ENCODE measurements at regions not wholly inside any gene's neighbourhood (a gene's known extent, or its start where the extent isn't known, plus 50 kb on each side); places are given as distances from the start of the nearest gene placed in this dataset.

GRCh38 chr5:60147791-60148190 lies 254.3 kb upstream of the PDE4D start:
- ATAC-seq = no peak
- POLR2A ChIA-PET = no interaction called here
- CTCF ChIA-PET = no interaction called here
- Histone ChIP-seq H3K4me3 (ENCODE audit: low read length) (no peak overlapping the region), H3K9me3 (ENCODE audit: control insufficient read depth in 2 of 3, low read length in 3 of 3) (no peaks in the 10 kb centered on the region), H3K27me3 (ENCODE audit: control insufficient read depth in 2 of 2, insufficient read depth in 2 of 2, low read length in 2 of 2) (no peaks in the 10 kb centered on the region), H3K27ac (ENCODE audit: low read depth, low read length) (no peak overlapping the region), H3K36me3 (ENCODE audit: control insufficient read depth in 2 of 3, insufficient read depth in 3 of 3, low read length in 3 of 3) (no peaks in the 10 kb centered on the region), H3K4me1 (ENCODE audit: control insufficient read depth in 2 of 2, insufficient read depth in 2 of 2, low read length in 2 of 2) (no peaks in the 10 kb centered on the region)
- no peaks in the 10 kb centered on the region for H3K27me3 Mint-ChIP-seq
- no peaks in the 10 kb centered on the region for H3K4me1 Mint-ChIP-seq
- H3K36me3 Mint-ChIP-seq = no peaks in the 10 kb centered on the region
- H3K27ac Mint-ChIP-seq = no peak overlapping the region
- peaks cover 0 to 39% (median 3%) of the 10 kb centered on the region in 11 donors for H3K9me3 Mint-ChIP-seq
- intact Hi-C loops (cut with micrococcal nuclease) = no loop called here
- no peak for DNase-seq
- H3K4me3 Mint-ChIP-seq = no peak overlapping the region

GRCh38 chr5:60143942-60144549 lies 250.5 kb upstream of the PDE4D start:
- CTCF ChIA-PET = no interaction called here
- peaks cover 0 to 29% (median 1%) of the 10 kb centered on the region in 11 donors for H3K9me3 Mint-ChIP-seq
- H3K9me3 ChIP-seq (ENCODE audit: control insufficient read depth in 2 of 3, low read length in 3 of 3) = no peaks in the 10 kb centered on the region
- no peak overlapping the region for H3K4me3 ChIP-seq (ENCODE audit: low read length)
- POLR2A ChIA-PET = no interaction called here
- H3K36me3 Mint-ChIP-seq = no peaks in the 10 kb centered on the region
- intact Hi-C loops (cut with micrococcal nuclease) = no loop called here
- H3K27ac Mint-ChIP-seq = no peak overlapping the region
- no peaks in the 10 kb centered on the region for H3K27me3 ChIP-seq (ENCODE audit: control insufficient read depth in 2 of 2, insufficient read depth in 2 of 2, low read length in 2 of 2)
- no peaks in the 10 kb centered on the region for H3K4me1 Mint-ChIP-seq
- no peaks in the 10 kb centered on the region for H3K36me3 ChIP-seq (ENCODE audit: control insufficient read depth in 2 of 3, insufficient read depth in 3 of 3, low read length in 3 of 3)
- H3K27ac ChIP-seq (ENCODE audit: low read depth, low read length) = no peak overlapping the region
- no peak for ATAC-seq
- DNase-seq = no peak
- no peaks in the 10 kb centered on the region for H3K27me3 Mint-ChIP-seq
- H3K4me3 Mint-ChIP-seq = no peak overlapping the region
- H3K4me1 ChIP-seq (ENCODE audit: control insufficient read depth in 2 of 2, insufficient read depth in 2 of 2, low read length in 2 of 2) = no peaks in the 10 kb centered on the region

GRCh38 chr5:60141119-60141518 lies 247.6 kb upstream of the PDE4D start:
- H3K4me1 Mint-ChIP-seq = no peaks in the 10 kb centered on the region
- Histone ChIP-seq H3K36me3 (ENCODE audit: control insufficient read depth in 2 of 3, insufficient read depth in 3 of 3, low read length in 3 of 3) (no peaks in the 10 kb centered on the region), H3K27me3 (ENCODE audit: control insufficient read depth in 2 of 2, insufficient read depth in 2 of 2, low read length in 2 of 2) (no peaks in the 10 kb centered on the region), H3K4me1 (ENCODE audit: control insufficient read depth in 2 of 2, insufficient read depth in 2 of 2, low read length in 2 of 2) (no peaks in the 10 kb centered on the region), H3K4me3 (ENCODE audit: low read length) (no peak overlapping the region), H3K27ac (ENCODE audit: low read depth, low read length) (no peak overlapping the region), H3K9me3 (ENCODE audit: control insufficient read depth in 2 of 3, low read length in 3 of 3) (no peaks in the 10 kb centered on the region)
- no peak overlapping the region for H3K27ac Mint-ChIP-seq
- no peaks in the 10 kb centered on the region for H3K36me3 Mint-ChIP-seq
- H3K27me3 Mint-ChIP-seq = no peaks in the 10 kb centered on the region
- intact Hi-C loops (cut with micrococcal nuclease) = no loop called here
- peaks cover 0 to 14% (median 0%) of the 10 kb centered on the region in 11 donors for H3K9me3 Mint-ChIP-seq
- ATAC-seq (no peak), DNase-seq (no peak)
- CTCF ChIA-PET = no interaction called here
- H3K4me3 Mint-ChIP-seq = no peak overlapping the region
- POLR2A ChIA-PET = interaction anchor here (0.6 kb wide), 1 partner anchor 22 kb away, joined by 3 read pairs; no protein-coding TSS in a partner anchor

DNA sequence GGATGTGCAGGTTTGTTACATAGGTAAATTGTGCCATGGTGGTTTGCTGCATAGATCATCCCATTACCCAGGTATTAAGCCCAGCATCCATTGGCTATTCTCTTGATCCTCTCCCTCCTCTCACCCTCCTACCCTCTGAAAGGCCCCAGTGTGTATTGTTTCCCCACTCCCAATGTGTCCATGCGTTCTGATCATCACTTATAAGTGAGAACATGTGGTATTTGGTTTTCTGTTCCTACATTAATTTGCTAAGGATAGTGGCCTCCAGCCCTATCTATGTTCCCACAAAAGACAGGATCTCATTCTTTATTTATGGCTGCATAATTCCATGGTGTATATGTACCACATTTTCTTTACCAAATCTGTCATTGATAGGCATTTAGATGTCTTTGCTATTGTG lies 243.3 kb upstream of the PDE4D start:
- no peak overlapping the region for H3K4me3 Mint-ChIP-seq
- POLR2A ChIA-PET = no interaction called here
- no peaks in the 10 kb centered on the region for H3K36me3 Mint-ChIP-seq

DNA sequence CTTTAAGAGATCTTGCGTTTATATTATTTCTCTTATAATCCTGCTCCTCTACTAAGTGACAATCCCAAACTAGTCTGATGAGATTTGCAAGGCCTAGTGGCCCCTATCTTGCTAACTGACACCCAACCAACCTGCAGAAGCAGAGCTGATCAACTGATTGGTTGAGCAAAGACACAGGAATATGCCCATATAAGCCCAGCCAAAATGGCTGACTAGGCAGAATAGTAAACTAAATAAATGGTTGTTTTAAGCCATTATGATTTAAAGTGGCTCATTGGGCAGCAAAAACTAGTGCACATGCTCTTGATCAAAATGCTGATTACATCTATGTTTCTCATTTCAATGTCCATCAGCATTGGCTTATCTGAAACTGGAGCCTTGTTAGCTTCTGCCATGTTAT lies 238.0 kb upstream of the PDE4D start:
- intact Hi-C loops (cut with micrococcal nuclease) = no loop called here
- peaks cover 0 to 11% (median 4%) of the 10 kb centered on the region in 11 donors for H3K9me3 Mint-ChIP-seq
- Histone ChIP-seq H3K36me3 (ENCODE audit: control insufficient read depth in 2 of 3, insufficient read depth in 3 of 3, low read length in 3 of 3) (no peaks in the 10 kb centered on the region), H3K9me3 (ENCODE audit: control insufficient read depth in 2 of 3, low read length in 3 of 3) (no peaks in the 10 kb centered on the region), H3K27me3 (ENCODE audit: control insufficient read depth in 2 of 2, insufficient read depth in 2 of 2, low read length in 2 of 2) (no peaks in the 10 kb centered on the region), H3K4me1 (ENCODE audit: control insufficient read depth in 2 of 2, insufficient read depth in 2 of 2, low read length in 2 of 2) (no peaks in the 10 kb centered on the region), H3K4me3 (ENCODE audit: low read length) (no peak overlapping the region), H3K27ac (ENCODE audit: low read depth, low read length) (no peak overlapping the region)
- ChIA-PET POLR2A (no interaction called here), CTCF (no interaction called here)
- H3K27ac Mint-ChIP-seq = no peak overlapping the region
- ATAC-seq (no peak), DNase-seq (no peak)
- H3K36me3 Mint-ChIP-seq = no peaks in the 10 kb centered on the region
- no peaks in the 10 kb centered on the region for H3K4me1 Mint-ChIP-seq
- no peaks in the 10 kb centered on the region for H3K27me3 Mint-ChIP-seq
- no peak overlapping the region for H3K4me3 Mint-ChIP-seq

More for the DNA sequence above, 243.3 kb upstream of the PDE4D start:
- ATAC-seq = no peak
- Mint-ChIP-seq H3K9me3 (peaks cover 0 to 11% (median under 1%) of the 10 kb centered on the region in 11 donors), H3K4me1 (no peaks in the 10 kb centered on the region), H3K27ac (no peak overlapping the region), H3K27me3 (no peaks in the 10 kb centered on the region)
- Histone ChIP-seq H3K36me3 (ENCODE audit: control insufficient read depth in 2 of 3, insufficient read depth in 3 of 3, low read length in 3 of 3) (no peaks in the 10 kb centered on the region), H3K4me1 (ENCODE audit: control insufficient read depth in 2 of 2, insufficient read depth in 2 of 2, low read length in 2 of 2) (no peaks in the 10 kb centered on the region), H3K9me3 (ENCODE audit: control insufficient read depth in 2 of 3, low read length in 3 of 3) (no peaks in the 10 kb centered on the region), H3K27ac (ENCODE audit: low read depth, low read length) (no peak overlapping the region), H3K27me3 (ENCODE audit: control insufficient read depth in 2 of 2, insufficient read depth in 2 of 2, low read length in 2 of 2) (no peaks in the 10 kb centered on the region), H3K4me3 (ENCODE audit: low read length) (no peak overlapping the region)
- no peak for DNase-seq
- intact Hi-C loops (cut with micrococcal nuclease) = no loop called here
- CTCF ChIA-PET = no interaction called here

DNA sequence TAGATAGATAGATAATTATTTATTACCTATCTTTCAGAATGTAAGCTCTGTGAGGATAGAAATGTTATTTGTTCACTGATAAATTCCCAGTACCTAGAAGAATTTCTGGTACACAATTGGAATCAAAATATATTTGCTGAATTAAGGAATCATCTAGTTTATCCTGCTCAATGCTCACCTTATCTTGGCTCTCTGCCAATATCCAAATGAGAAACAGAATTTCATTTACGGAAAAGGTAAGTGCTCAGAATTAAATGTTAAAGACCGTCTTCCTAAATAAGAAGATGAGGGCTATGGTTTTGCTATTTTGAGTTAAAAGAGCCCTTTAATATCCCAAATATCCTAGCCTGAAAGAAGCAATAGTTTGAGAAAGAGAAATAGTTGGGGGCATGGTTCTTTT lies 232.1 kb upstream of the PDE4D start:
- ATAC-seq = no peak
- no peak overlapping the region for H3K4me3 Mint-ChIP-seq
- Histone ChIP-seq H3K4me3 (ENCODE audit: low read length) (no peak overlapping the region), H3K27me3 (ENCODE audit: control insufficient read depth in 2 of 2, insufficient read depth in 2 of 2, low read length in 2 of 2) (no peaks in the 10 kb centered on the region), H3K4me1 (ENCODE audit: control insufficient read depth in 2 of 2, insufficient read depth in 2 of 2, low read length in 2 of 2) (no peaks in the 10 kb centered on the region), H3K36me3 (ENCODE audit: control insufficient read depth in 2 of 3, insufficient read depth in 3 of 3, low read length in 3 of 3) (no peaks in the 10 kb centered on the region), H3K9me3 (ENCODE audit: control insufficient read depth in 2 of 3, low read length in 3 of 3) (no peaks in the 10 kb centered on the region), H3K27ac (ENCODE audit: low read depth, low read length) (no peak overlapping the region)
- H3K4me1 Mint-ChIP-seq = no peaks in the 10 kb centered on the region
- no peaks in the 10 kb centered on the region for H3K27me3 Mint-ChIP-seq
- ChIA-PET POLR2A (no interaction called here), CTCF (no interaction called here)
- H3K36me3 Mint-ChIP-seq = no peaks in the 10 kb centered on the region
- peaks cover 2 to 23% (median 6%) of the 10 kb centered on the region in 11 donors for H3K9me3 Mint-ChIP-seq
- no peak overlapping the region for H3K27ac Mint-ChIP-seq
- no peak for DNase-seq
- intact Hi-C loops (cut with micrococcal nuclease) = no loop called here

DNA sequence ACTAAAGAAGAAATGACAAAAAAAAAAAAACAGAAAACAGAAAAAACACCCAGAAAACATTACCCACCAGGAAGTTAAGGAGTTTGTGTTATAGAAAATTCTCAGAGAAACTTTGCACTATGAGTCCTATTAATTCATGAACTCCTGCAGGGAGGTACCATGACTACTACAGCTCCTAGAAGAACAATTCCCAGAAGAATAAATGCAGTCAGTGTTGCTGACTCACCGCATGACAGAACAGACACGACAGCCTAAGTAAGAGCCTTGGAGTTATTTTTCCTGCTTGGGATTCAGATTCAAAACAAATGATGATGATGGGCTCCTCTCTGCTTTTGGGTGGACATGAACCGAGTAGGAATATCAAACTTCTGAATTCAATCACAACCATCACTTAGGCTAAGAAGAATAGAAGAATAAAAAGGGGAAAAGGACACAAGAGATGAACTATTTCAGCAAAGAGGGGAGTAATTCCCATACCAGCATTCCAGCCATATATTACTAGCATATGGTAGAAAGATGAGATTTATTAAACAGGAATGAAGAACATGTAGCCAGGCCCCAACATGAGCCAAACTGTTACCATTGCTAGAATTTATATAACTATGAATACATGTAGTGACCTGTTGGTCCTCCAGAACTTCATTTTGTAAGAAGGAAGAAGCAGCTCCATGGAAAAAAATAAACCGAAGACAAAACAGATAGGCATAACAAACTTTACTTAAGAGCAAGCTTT lies 209.6 kb upstream of the PDE4D start:
- POLR2A ChIA-PET = no interaction called here
- Mint-ChIP-seq H3K4me3 (no peak overlapping the region), H3K27ac (no peak overlapping the region)

More for the DNA sequence above, 209.6 kb upstream of the PDE4D start:
- Histone ChIP-seq H3K27me3 (ENCODE audit: control insufficient read depth in 2 of 2, insufficient read depth in 2 of 2, low read length in 2 of 2) (no peaks in the 10 kb centered on the region), H3K9me3 (ENCODE audit: control insufficient read depth in 2 of 3, low read length in 3 of 3) (no peaks in the 10 kb centered on the region), H3K36me3 (ENCODE audit: control insufficient read depth in 2 of 3, insufficient read depth in 3 of 3, low read length in 3 of 3) (no peaks in the 10 kb centered on the region), H3K4me1 (ENCODE audit: control insufficient read depth in 2 of 2, insufficient read depth in 2 of 2, low read length in 2 of 2) (no peaks in the 10 kb centered on the region), H3K27ac (ENCODE audit: low read depth, low read length) (no peak overlapping the region), H3K4me3 (ENCODE audit: low read length) (no peak overlapping the region)
- intact Hi-C loops (cut with micrococcal nuclease) = no loop called here
- CTCF ChIA-PET = no interaction called here
- Mint-ChIP-seq H3K9me3 (peaks cover 0 to 24% (median 8%) of the 10 kb centered on the region in 11 donors), H3K27me3 (no peaks in the 10 kb centered on the region), H3K36me3 (peaks cover 0 to 4% (median 0%) of the 10 kb centered on the region in 5 donors), H3K4me1 (no peaks in the 10 kb centered on the region)
- ATAC-seq (no peak), DNase-seq (no peak)
